Activated naive CD4-positive, alpha-beta T cell treated with anti-CD3 and anti-CD28 coated beads, Interleukin-2, amount 50 U/mL, for 24 hours (primary cell): ENCODE measurements at regions not wholly inside any gene's neighbourhood (a gene's known extent, or its start where the extent isn't known, plus 50 kb on each side); places are given as distances from the start of the nearest gene placed in this dataset.
"Not testable (repeated sequence)": the region's sequence is repeated elsewhere in the genome, so short reads cannot be mapped to it uniquely, and the experiment has no call there.

Source experiments
- H3K27ac Mint-ChIP-seq: one replicate; pipeline ENCODE4 v1.8.0; 2021; ENCODE audit warnings: mild to moderate bottlenecking, mixed read lengths
- H3K27me3 Mint-ChIP-seq: one replicate; pipeline ENCODE4 v1.8.0; 2021; ENCODE audit warnings: mixed read lengths
- H3K36me3 Mint-ChIP-seq: one replicate; pipeline ENCODE4 v1.8.0; 2021; ENCODE audit warnings: mixed read lengths
- H3K4me1 Mint-ChIP-seq: one replicate; pipeline ENCODE4 v1.8.0; 2021; ENCODE audit warnings: mixed read lengths
- H3K4me3 Mint-ChIP-seq: one replicate; pipeline ENCODE4 v1.8.0; 2021; ENCODE audit warnings: mild to moderate bottlenecking, mixed read lengths
- H3K9me3 Mint-ChIP-seq: one replicate; pipeline ENCODE4 v1.8.0; 2021; ENCODE audit warnings: mixed read lengths

- Mint-ChIP-seq H3K9me3 (peaks cover 10% of the 10 kb centered on the region), H3K4me3 (no peak overlapping the region), H3K4me1 (no peaks in the 10 kb centered on the region), H3K27me3 (peaks cover 9% of the 10 kb centered on the region), H3K27ac (no peak overlapping the region), H3K36me3 (peaks cover 2% of the 10 kb centered on the region)
These were observed 258.6 kb downstream of the SOD2 start for GRCh38 chr6:159434410-159434809.

GRCh38 chr6:159433550-159433949, 259.5 kb downstream of the SOD2 start:
- Mint-ChIP-seq H3K4me3 (no peak overlapping the region), H3K9me3 (peaks cover 10% of the 10 kb centered on the region), H3K36me3 (peaks cover 2% of the 10 kb centered on the region), H3K4me1 (no peaks in the 10 kb centered on the region), H3K27ac (no peak overlapping the region), H3K27me3 (peaks cover 9% of the 10 kb centered on the region)

- H3K27ac Mint-ChIP-seq: peak overlapping the region; percentile 26
- H3K9me3 Mint-ChIP-seq: peaks cover 10% of the 10 kb centered on the region
- H3K36me3 Mint-ChIP-seq: peaks cover 2% of the 10 kb centered on the region
- H3K27me3 Mint-ChIP-seq: peaks cover 9% of the 10 kb centered on the region
- H3K4me3 Mint-ChIP-seq: no peak overlapping the region
- no peaks in the 10 kb centered on the region for H3K4me1 Mint-ChIP-seq
These were observed 261.3 kb downstream of the SOD2 start for GRCh38 chr6:159431750-159432149.

- H3K36me3 Mint-ChIP-seq: peaks cover 2% of the 10 kb centered on the region
- peaks cover 6% of the 10 kb centered on the region for H3K27me3 Mint-ChIP-seq
- peaks cover 5% of the 10 kb centered on the region for H3K9me3 Mint-ChIP-seq
- no peaks in the 10 kb centered on the region for H3K4me1 Mint-ChIP-seq
- no peak overlapping the region for H3K4me3 Mint-ChIP-seq
- no peak overlapping the region for H3K27ac Mint-ChIP-seq
These were observed 261.1 kb downstream of the FNDC1 start for GRCh38 chr6:159430323-159430722.

GRCh38 chr6:159429433-159429832, 260.2 kb downstream of the FNDC1 start:
- Mint-ChIP-seq H3K4me3 (no peak overlapping the region), H3K9me3 (no peaks in the 10 kb centered on the region), H3K27me3 (peaks cover 5% of the 10 kb centered on the region), H3K27ac (no peak overlapping the region), H3K4me1 (no peaks in the 10 kb centered on the region), H3K36me3 (no peaks in the 10 kb centered on the region)

GRCh38 chr6:159427771-159428170, 258.6 kb downstream of the FNDC1 start:
- H3K27me3 Mint-ChIP-seq: peaks cover 5% of the 10 kb centered on the region
- no peak overlapping the region for H3K27ac Mint-ChIP-seq
- H3K36me3 Mint-ChIP-seq: no peaks in the 10 kb centered on the region
- H3K9me3 Mint-ChIP-seq: no peaks in the 10 kb centered on the region
- no peak overlapping the region for H3K4me3 Mint-ChIP-seq
- H3K4me1 Mint-ChIP-seq: no peaks in the 10 kb centered on the region

- peaks cover 6% of the 10 kb centered on the region for H3K27me3 Mint-ChIP-seq
- no peaks in the 10 kb centered on the region for H3K4me1 Mint-ChIP-seq
- H3K27ac Mint-ChIP-seq: no peak overlapping the region
- H3K9me3 Mint-ChIP-seq: no peaks in the 10 kb centered on the region
- H3K36me3 Mint-ChIP-seq: no peaks in the 10 kb centered on the region
- H3K4me3 Mint-ChIP-seq: no peak overlapping the region
These were observed 258.1 kb downstream of the FNDC1 start for GRCh38 chr6:159427335-159427734.

GRCh38 chr6:159425421-159425820, 256.2 kb downstream of the FNDC1 start:
- Mint-ChIP-seq H3K4me3 (no peak overlapping the region), H3K36me3 (no peaks in the 10 kb centered on the region), H3K4me1 (no peaks in the 10 kb centered on the region), H3K27me3 (peaks cover 9% of the 10 kb centered on the region), H3K9me3 (no peaks in the 10 kb centered on the region), H3K27ac (no peak overlapping the region)

GRCh38 chr6:159422041-159422984, 253.1 kb downstream of the FNDC1 start:
- Mint-ChIP-seq H3K4me1 (no peaks in the 10 kb centered on the region), H3K27ac (no peak overlapping the region), H3K4me3 (no peak overlapping the region), H3K36me3 (no peaks in the 10 kb centered on the region), H3K9me3 (peaks cover 3% of the 10 kb centered on the region), H3K27me3 (peaks cover 16% of the 10 kb centered on the region)

GRCh38 chr6:159421586-159421985, 252.4 kb downstream of the FNDC1 start:
- H3K36me3 Mint-ChIP-seq: no peaks in the 10 kb centered on the region
- no peak overlapping the region for H3K4me3 Mint-ChIP-seq
- H3K9me3 Mint-ChIP-seq: peaks cover 7% of the 10 kb centered on the region
- H3K4me1 Mint-ChIP-seq: no peaks in the 10 kb centered on the region
- H3K27ac Mint-ChIP-seq: no peak overlapping the region
- peaks cover 17% of the 10 kb centered on the region for H3K27me3 Mint-ChIP-seq

GRCh38 chr6:159418997-159419396, 249.8 kb downstream of the FNDC1 start:
- H3K9me3 Mint-ChIP-seq: peaks cover 18% of the 10 kb centered on the region

GRCh38 chr6:159416891-159417560, 247.8 kb downstream of the FNDC1 start:
- Mint-ChIP-seq H3K27me3 (peaks cover 11% of the 10 kb centered on the region), H3K27ac (no peak overlapping the region), H3K9me3 (peaks cover 18% of the 10 kb centered on the region), H3K4me1 (no peaks in the 10 kb centered on the region), H3K36me3 (no peaks in the 10 kb centered on the region), H3K4me3 (no peak overlapping the region)

More at GRCh38 chr6:159418997-159419396, 249.8 kb downstream of the FNDC1 start:
- H3K4me1 Mint-ChIP-seq: no peaks in the 10 kb centered on the region
- H3K4me3 Mint-ChIP-seq: no peak overlapping the region
- H3K27me3 Mint-ChIP-seq: peaks cover 12% of the 10 kb centered on the region
- H3K36me3 Mint-ChIP-seq: no peaks in the 10 kb centered on the region
- H3K27ac Mint-ChIP-seq: no peak overlapping the region

- no peaks in the 10 kb centered on the region for H3K4me1 Mint-ChIP-seq
- H3K27ac Mint-ChIP-seq: no peak overlapping the region
- peaks cover 18% of the 10 kb centered on the region for H3K9me3 Mint-ChIP-seq
- H3K36me3 Mint-ChIP-seq: no peaks in the 10 kb centered on the region
- H3K4me3 Mint-ChIP-seq: no peak overlapping the region
- H3K27me3 Mint-ChIP-seq: peaks cover 9% of the 10 kb centered on the region
These were observed 246.3 kb downstream of the FNDC1 start for GRCh38 chr6:159415540-159415939.

- Mint-ChIP-seq H3K4me1 (no peaks in the 10 kb centered on the region), H3K9me3 (peaks cover 24% of the 10 kb centered on the region), H3K27me3 (peaks cover 8% of the 10 kb centered on the region), H3K36me3 (no peaks in the 10 kb centered on the region), H3K27ac (no peak overlapping the region), H3K4me3 (no peak overlapping the region)
These were observed 245.5 kb downstream of the FNDC1 start for GRCh38 chr6:159414711-159415110.

GRCh38 chr6:159407211-159407780, 238.1 kb downstream of the FNDC1 start:
- H3K36me3 Mint-ChIP-seq, H3K4me1 Mint-ChIP-seq, H3K4me3 Mint-ChIP-seq, H3K27ac Mint-ChIP-seq, H3K27me3 Mint-ChIP-seq: not testable (repeated sequence)
- peaks cover 14% of the 10 kb centered on the region for H3K9me3 Mint-ChIP-seq

GRCh38 chr6:159404296-159404695, 235.1 kb downstream of the FNDC1 start:
- Mint-ChIP-seq H3K9me3 (peaks cover 7% of the 10 kb centered on the region), H3K36me3 (no peaks in the 10 kb centered on the region), H3K4me3 (no peak overlapping the region)

More at GRCh38 chr6:159404296-159404695, 235.1 kb downstream of the FNDC1 start:
- H3K4me1 Mint-ChIP-seq: no peaks in the 10 kb centered on the region
- peaks cover 4% of the 10 kb centered on the region for H3K27me3 Mint-ChIP-seq
- no peak overlapping the region for H3K27ac Mint-ChIP-seq
